GM18867 (cell line): ENCODE measurements at regions not wholly inside any gene's neighbourhood (a gene's known extent, or its start where the extent isn't known, plus 50 kb on each side); places are given as distances from the start of the nearest gene placed in this dataset.
"Not testable (repeated sequence)": the region's sequence is repeated elsewhere in the genome, so short reads cannot be mapped to it uniquely, and the experiment has no call there.

ENCODE experiments used
- ATAC-seq: cut with Tn5 transposase; IDR thresholded peaks from one replicate; pipeline ENCODE4 v1.9.1; 2021; ENCODE audit warnings: mild to moderate bottlenecking, moderate library complexity; ENCODE audit not compliant: unreplicated experiment

GRCh38 chr10:90018819-90019218, 317.4 kb downstream of the KIF20B start:
- ATAC-seq: peak; percentile 56

- ATAC-seq: no peak
Observed at GRCh38 chr10:90020506-90020905, 319.1 kb downstream of the KIF20B start.

GRCh38 chr10:90023950-90024349, 322.6 kb downstream of the KIF20B start:
- no peak for ATAC-seq

- ATAC-seq: no peak
Observed at GRCh38 chr10:90028312-90028711, 326.9 kb downstream of the KIF20B start.

GRCh38 chr10:90031776-90032175, 330.4 kb downstream of the KIF20B start:
- ATAC-seq: no peak

- no peak for ATAC-seq
Observed at GRCh38 chr10:90032519-90032918, 331.1 kb downstream of the KIF20B start.

GRCh38 chr10:90034862-90035261, 333.5 kb downstream of the KIF20B start:
- ATAC-seq: not testable (repeated sequence)

GRCh38 chr10:90041585-90041984, 340.2 kb downstream of the KIF20B start:
- ATAC-seq: no peak

- ATAC-seq: no peak
Observed at GRCh38 chr10:90042075-90042474, 340.7 kb downstream of the KIF20B start.

GRCh38 chr10:90047243-90047729, 345.9 kb downstream of the KIF20B start:
- peak; percentile 83 for ATAC-seq

GRCh38 chr10:90051053-90051452, 349.7 kb downstream of the KIF20B start:
- peak; percentile 5 for ATAC-seq

- ATAC-seq: peak; percentile 43
Observed at GRCh38 chr10:90051474-90051873, 350.1 kb downstream of the KIF20B start.

- ATAC-seq: no peak
Observed at GRCh38 chr10:90062786-90063185, 361.4 kb downstream of the KIF20B start.

- no peak for ATAC-seq
Observed at GRCh38 chr10:90064295-90064694, 362.9 kb downstream of the KIF20B start.

- ATAC-seq: no peak
Observed at GRCh38 chr10:90066435-90066834, 365.0 kb downstream of the KIF20B start.

- no peak for ATAC-seq
Observed at GRCh38 chr10:90075995-90076394, 374.6 kb downstream of the KIF20B start.

GRCh38 chr10:90079819-90080218, 378.4 kb downstream of the KIF20B start:
- ATAC-seq: no peak

GRCh38 chr10:90086606-90087190, 385.3 kb downstream of the KIF20B start:
- ATAC-seq: peak; percentile 9

GRCh38 chr10:90087197-90088023, 386.0 kb downstream of the KIF20B start:
- ATAC-seq: peak; percentile 100

- no peak for ATAC-seq
Observed at GRCh38 chr10:90088024-90088317, 386.6 kb downstream of the KIF20B start.

- no peak for ATAC-seq
Observed at GRCh38 chr10:90089719-90090118, 388.3 kb downstream of the KIF20B start.

GRCh38 chr10:90096196-90096595, 394.8 kb downstream of the KIF20B start:
- ATAC-seq: no peak
